Natural killer cell (primary cell): ENCODE measurements at regions not wholly inside any gene's neighbourhood (a gene's known extent, or its start where the extent isn't known, plus 50 kb on each side); places are given as distances from the start of the nearest gene placed in this dataset.

ENCODE experiments used
- ATAC-seq, 3 donors: fragments of 150-1000 bp in 2 of 3; fragments of 200-7000 bp in 1 of 3; cut with Tn5 transposase; 1 replicate in 1 of 3; 2 replicates in 2 of 3; pipeline ENCODE4 v1.10.0; 2021; ENCODE audit warnings: mild to moderate bottlenecking in 2 of 3, moderate library complexity in 2 of 3
- DNase-seq, 2 donors: peaks; one replicate each; pipeline versions ENCODE4 v3.0.0 to v3.0.0-alpha.2; 2013 to 2021; ENCODE audit warnings: mixed read lengths in 1 of 2
- H3K27ac ChIP-seq: one replicate; pipeline ENCODE4 v1.5.1; 2013; ENCODE audit warnings: mild to moderate bottlenecking, low read length
- H3K27me3 ChIP-seq: one replicate; pipeline ENCODE4 v1.6.1; 2013; ENCODE audit warnings: low read length; ENCODE audit not compliant: control insufficient read depth, insufficient read depth
- H3K36me3 ChIP-seq: one replicate; pipeline ENCODE4 v1.6.1; 2013; ENCODE audit warnings: low read length; ENCODE audit not compliant: control insufficient read depth, insufficient read depth
- H3K4me1 ChIP-seq: one replicate; pipeline ENCODE4 v1.6.1; 2013; ENCODE audit warnings: low read length; ENCODE audit not compliant: control insufficient read depth, insufficient read depth
- H3K4me3 ChIP-seq: one replicate; pipeline ENCODE4 v1.5.1; 2013; ENCODE audit warnings: low read length
- H3K9me3 ChIP-seq: one replicate; pipeline ENCODE4 v1.6.1; 2013; ENCODE audit warnings: low read length; ENCODE audit not compliant: control insufficient read depth, insufficient read depth
- H3K27ac Mint-ChIP-seq, 2 donors: one replicate each; pipeline ENCODE4 v1.8.0; 2022; ENCODE audit warnings: mild to moderate bottlenecking in 2 of 2, mixed read lengths in 2 of 2, moderate library complexity in 1 of 2
- H3K27me3 Mint-ChIP-seq, 2 donors: one replicate each; pipeline ENCODE4 v1.8.0; 2022; ENCODE audit warnings: low read depth in 2 of 2, mixed read lengths in 2 of 2
- H3K36me3 Mint-ChIP-seq: one replicate; pipeline ENCODE4 v1.8.0; 2022; ENCODE audit warnings: mixed read lengths
- H3K4me1 Mint-ChIP-seq, 2 donors: one replicate each; pipeline ENCODE4 v1.8.0; 2022; ENCODE audit warnings: mixed read lengths in 2 of 2
- H3K4me3 Mint-ChIP-seq: one replicate; pipeline ENCODE4 v1.8.0; 2022; ENCODE audit warnings: mild to moderate bottlenecking, moderate library complexity, mixed read lengths
- H3K9me3 Mint-ChIP-seq, 2 donors: one replicate each; pipeline ENCODE4 v1.8.0; 2022; ENCODE audit warnings: mixed read lengths in 2 of 2
- CTCF ChIP-seq: fragments of 200-600 bp; IDR thresholded peaks from one replicate; pipeline ENCODE4 v1.8.0; 2022; ENCODE audit warnings: antibody characterized with exemption
- WGBS: methylation state at CpG from one replicate; pipeline ENCODE4 v1.1.7; 2013; ENCODE audit warnings: missing lambda C conversion rate; ENCODE audit not compliant: insufficient coverage; 5-methylcytosine and 5-hydroxymethylcytosine counted together
- intact Hi-C: fragments of 100-400 bp; cut with micrococcal nuclease; formaldehyde crosslinking; loops from one replicate; pipeline ENCODE4 v1.14.2; 2022

- H3K36me3 ChIP-seq = no peaks in the 10 kb centered on the region
- H3K36me3 Mint-ChIP-seq = no peaks in the 10 kb centered on the region
- H3K27ac ChIP-seq = no peak overlapping the region
- H3K9me3 Mint-ChIP-seq = no peaks in the 10 kb centered on the region
- WGBS = 94% methylated on average over 2 of the region's 3 CpGs
- no peak overlapping the region for H3K4me3 ChIP-seq
- ATAC-seq (no peak), DNase-seq (no peak)
- no peaks in the 10 kb centered on the region for H3K4me1 ChIP-seq
- intact Hi-C loops = no loop called here
- H3K27ac Mint-ChIP-seq = no peak overlapping the region
- H3K9me3 ChIP-seq = no peaks in the 10 kb centered on the region
- TF ChIP-seq CTCF = no peak
- no peaks in the 10 kb centered on the region for H3K27me3 Mint-ChIP-seq
- no peak overlapping the region for H3K4me3 Mint-ChIP-seq
- no peaks in the 10 kb centered on the region for H3K4me1 Mint-ChIP-seq
- no peaks in the 10 kb centered on the region for H3K27me3 ChIP-seq
Observed at GRCh38 chr13:79831556-79831955, 350.6 kb downstream of the NDFIP2 start.

GRCh38 chr13:79830945-79831344 lies 350.0 kb downstream of the NDFIP2 start:
- intact Hi-C loops = no loop called here
- Histone ChIP-seq H3K9me3 (no peaks in the 10 kb centered on the region), H3K36me3 (no peaks in the 10 kb centered on the region), H3K4me1 (no peaks in the 10 kb centered on the region), H3K4me3 (no peak overlapping the region), H3K27ac (no peak overlapping the region), H3K27me3 (no peaks in the 10 kb centered on the region)
- Mint-ChIP-seq H3K4me3 (no peak overlapping the region), H3K4me1 (no peaks in the 10 kb centered on the region), H3K27me3 (no peaks in the 10 kb centered on the region), H3K36me3 (no peaks in the 10 kb centered on the region), H3K9me3 (peaks cover 0 to 2% of the 10 kb centered on the region in 2 donors), H3K27ac (no peak overlapping the region)
- DNase-seq (no peak), ATAC-seq (no peak)
- 100% methylated on average over 1 of the region's 3 CpGs for WGBS
- TF ChIP-seq CTCF = no peak

- H3K27ac ChIP-seq = no peak overlapping the region
- no peak for TF ChIP-seq CTCF
- Mint-ChIP-seq H3K4me3 (no peak overlapping the region), H3K9me3 (peaks cover 0 to 3% of the 10 kb centered on the region in 2 donors), H3K27ac (no peak overlapping the region), H3K4me1 (no peaks in the 10 kb centered on the region), H3K27me3 (no peaks in the 10 kb centered on the region), H3K36me3 (no peaks in the 10 kb centered on the region)
- no peaks in the 10 kb centered on the region for H3K27me3 ChIP-seq
- intact Hi-C loops = no loop called here
- ATAC-seq = no peak
- no peaks in the 10 kb centered on the region for H3K36me3 ChIP-seq
- H3K4me1 ChIP-seq = no peaks in the 10 kb centered on the region
- no peak overlapping the region for H3K4me3 ChIP-seq
- H3K9me3 ChIP-seq = no peaks in the 10 kb centered on the region
- WGBS = 80% methylated on average over 2 of the region's 2 CpGs
- DNase-seq = no peak
Observed at GRCh38 chr13:79830426-79830825, 349.5 kb downstream of the NDFIP2 start.

- no peak for ATAC-seq
- no peak for TF ChIP-seq CTCF
- H3K36me3 Mint-ChIP-seq = no peaks in the 10 kb centered on the region
- H3K9me3 Mint-ChIP-seq = peaks cover 0 to 3% of the 10 kb centered on the region in 2 donors
- H3K4me3 Mint-ChIP-seq = no peak overlapping the region
- H3K27ac ChIP-seq = no peak overlapping the region
- no peaks in the 10 kb centered on the region for H3K27me3 Mint-ChIP-seq
- no peak overlapping the region for H3K27ac Mint-ChIP-seq
- H3K27me3 ChIP-seq = no peaks in the 10 kb centered on the region
- no peaks in the 10 kb centered on the region for H3K36me3 ChIP-seq
- no peaks in the 10 kb centered on the region for H3K9me3 ChIP-seq
- no peaks in the 10 kb centered on the region for H3K4me1 ChIP-seq
- WGBS = 85% methylated on average over 2 of the region's 2 CpGs
- H3K4me1 Mint-ChIP-seq = no peaks in the 10 kb centered on the region
- H3K4me3 ChIP-seq = no peak overlapping the region
- no peak for DNase-seq
- intact Hi-C loops = no loop called here
Observed at GRCh38 chr13:79829880-79830279, 348.9 kb downstream of the NDFIP2 start.
